Astrocyte of the spinal cord (primary cell): ENCODE measurements at regions not wholly inside any gene's neighbourhood (a gene's known extent, or its start where the extent isn't known, plus 50 kb on each side); places are given as distances from the start of the nearest gene placed in this dataset.

Source experiments
- DNase-seq: peaks from one replicate; pipeline ENCODE4 v3.0.0; 2011; ENCODE audit warnings: low read depth, low spot score
- H3K4me3 ChIP-seq: 2 replicates; pipeline ENCODE4 v1.5.1; 2011; ENCODE audit warnings: low read depth, mild to moderate bottlenecking, low read length, moderate library complexity
- CTCF ChIP-seq: IDR thresholded peaks from 2 replicates; pipeline ENCODE4 v1.5.1; 2012; ENCODE audit warnings: low read depth, mild to moderate bottlenecking, low read length, inconsistent platforms
- in situ Hi-C: cut with HindIII; loops from 2 replicates; pipeline ENCODE4 v1.10.0; 2017; ENCODE audit warnings: low sequenced_read_pairs

- no peak for DNase-seq
- H3K4me3 ChIP-seq = no peak overlapping the region
- TF ChIP-seq CTCF = no peak
- in situ Hi-C loops = no loop called here
Measured at GRCh38 chr4:25580633-25581467, 74.8 kb upstream of the SLC34A2 start.

- in situ Hi-C loops = no loop called here
- TF ChIP-seq CTCF = no peak
- DNase-seq = no peak
- no peak overlapping the region for H3K4me3 ChIP-seq
Measured at GRCh38 chr4:25585901-25586523, 69.6 kb upstream of the SLC34A2 start.

- no peak overlapping the region for H3K4me3 ChIP-seq
- in situ Hi-C loops = no loop called here
- no peak for TF ChIP-seq CTCF
- DNase-seq = no peak
Measured at GRCh38 chr4:25588206-25588605, 67.4 kb upstream of the SLC34A2 start.

GRCh38 chr4:25590171-25590570 lies 65.5 kb upstream of the SLC34A2 start:
- TF ChIP-seq CTCF = no peak
- no peak for DNase-seq
- in situ Hi-C loops = no loop called here
- H3K4me3 ChIP-seq = no peak overlapping the region

GRCh38 chr4:25592736-25593135 lies 62.9 kb upstream of the SLC34A2 start:
- in situ Hi-C loops = no loop called here

More at GRCh38 chr4:25592736-25593135, 62.9 kb upstream of the SLC34A2 start:
- TF ChIP-seq CTCF = no peak
- H3K4me3 ChIP-seq = no peak overlapping the region
- no peak for DNase-seq
